Thymus (tissue), 11 donors: ENCODE measurements at regions not wholly inside any gene's neighbourhood (a gene's known extent, or its start where the extent isn't known, plus 50 kb on each side); places are given as distances from the start of the nearest gene placed in this dataset.

Experiments used
- DNase-seq, 9 donors: peaks; one replicate each; pipeline ENCODE4 v3.0.0-alpha.2; 2013; ENCODE audit warnings: low spot score in 9 of 9, low read depth in 6 of 9, missing footprints in 1 of 9
- H3K27ac ChIP-seq, 2 donors: one replicate each; pipeline ENCODE4 v1.5.1; 2013; ENCODE audit warnings: control low read depth in 1 of 2, low read depth in 1 of 2, low read length in 1 of 2, mild to moderate bottlenecking in 1 of 2, moderate library complexity in 1 of 2
- H3K27me3 ChIP-seq, 2 donors: one replicate each; pipeline ENCODE4 v1.5.1; 2013; ENCODE audit warnings: low read length in 1 of 2; ENCODE audit not compliant: control insufficient read depth in 2 of 2, insufficient read depth in 1 of 2
- H3K36me3 ChIP-seq, 2 donors: one replicate each; pipeline ENCODE4 v1.5.1; 2013; ENCODE audit warnings: low read length in 1 of 2, mild to moderate bottlenecking in 1 of 2, moderate library complexity in 1 of 2; ENCODE audit not compliant: control insufficient read depth in 2 of 2, insufficient read depth in 2 of 2
- H3K4me1 ChIP-seq, 2 donors: one replicate each; pipeline ENCODE4 v1.5.1; 2013; ENCODE audit warnings: low read length in 2 of 2; ENCODE audit not compliant: control insufficient read depth in 2 of 2, insufficient read depth in 2 of 2
- H3K4me3 ChIP-seq, 2 donors: one replicate each; pipeline ENCODE4 v1.5.1; 2013; ENCODE audit warnings: low read length in 2 of 2, control low read depth in 1 of 2, mild to moderate bottlenecking in 1 of 2
- H3K9me3 ChIP-seq, 2 donors: one replicate each; pipeline ENCODE4 v1.5.1; 2013; ENCODE audit warnings: low read length in 1 of 2, mild to moderate bottlenecking in 1 of 2; ENCODE audit not compliant: control insufficient read depth in 2 of 2, insufficient read depth in 1 of 2
- WGBS: extraction: QIAGEN DNeasy Blood & Tissue Kit; methylation state at CpG from one replicate; pipeline ENCODE4 v1.1.7; 2013; 5-methylcytosine and 5-hydroxymethylcytosine counted together
- donor health status: healthy.

- Histone ChIP-seq H3K36me3 (no peaks in the 10 kb centered on the region), H3K27ac (no peak overlapping the region), H3K4me1 (no peaks in the 10 kb centered on the region), H3K9me3 (no peaks in the 10 kb centered on the region), H3K4me3 (no peak overlapping the region), H3K27me3 (no peaks in the 10 kb centered on the region)
- WGBS: 85% methylated on average over 20 of the region's 20 CpGs
- DNase-seq: no peak
Observed at GRCh38 chr22:47290706-47291430, 528.4 kb downstream of the TBC1D22A start.

GRCh38 chr22:47289336-47289985 lies 527.0 kb downstream of the TBC1D22A start:
- no peaks in the 10 kb centered on the region for H3K36me3 ChIP-seq
- no peaks in the 10 kb centered on the region for H3K4me1 ChIP-seq
- H3K4me3 ChIP-seq: no peak overlapping the region
- no peaks in the 10 kb centered on the region for H3K9me3 ChIP-seq
- H3K27me3 ChIP-seq: no peaks in the 10 kb centered on the region
- H3K27ac ChIP-seq: no peak overlapping the region
- DNase-seq: no peak
- 87% methylated on average over 12 of the region's 12 CpGs for WGBS

GRCh38 chr22:47288680-47289079 lies 526.2 kb downstream of the TBC1D22A start:
- WGBS: 88% methylated on average over 8 of the region's 8 CpGs
- Histone ChIP-seq H3K27me3 (no peaks in the 10 kb centered on the region), H3K9me3 (no peaks in the 10 kb centered on the region), H3K36me3 (no peaks in the 10 kb centered on the region), H3K27ac (no peak overlapping the region), H3K4me1 (no peaks in the 10 kb centered on the region), H3K4me3 (no peak overlapping the region)
- no peak for DNase-seq

- WGBS: 94% methylated on average over 5 of the region's 5 CpGs
- no peaks in the 10 kb centered on the region for H3K36me3 ChIP-seq
Observed at GRCh38 chr22:47287516-47287915, 525.1 kb downstream of the TBC1D22A start.

GRCh38 chr22:47286590-47286989 lies 524.1 kb downstream of the TBC1D22A start:
- H3K4me1 ChIP-seq: no peaks in the 10 kb centered on the region
- no peaks in the 10 kb centered on the region for H3K36me3 ChIP-seq
- DNase-seq: no peak
- H3K27ac ChIP-seq: no peak overlapping the region
- 76% methylated on average over 7 of the region's 7 CpGs for WGBS
- no peaks in the 10 kb centered on the region for H3K27me3 ChIP-seq
- H3K4me3 ChIP-seq: no peak overlapping the region
- H3K9me3 ChIP-seq: no peaks in the 10 kb centered on the region

More at GRCh38 chr22:47287516-47287915, 525.1 kb downstream of the TBC1D22A start:
- no peak for DNase-seq
- Histone ChIP-seq H3K4me3 (no peak overlapping the region), H3K27ac (no peak overlapping the region), H3K9me3 (no peaks in the 10 kb centered on the region), H3K4me1 (no peaks in the 10 kb centered on the region), H3K27me3 (no peaks in the 10 kb centered on the region)

- Histone ChIP-seq H3K27me3 (no peaks in the 10 kb centered on the region), H3K27ac (no peak overlapping the region), H3K4me1 (no peaks in the 10 kb centered on the region), H3K36me3 (no peaks in the 10 kb centered on the region), H3K9me3 (no peaks in the 10 kb centered on the region), H3K4me3 (no peak overlapping the region)
- no peak for DNase-seq
- WGBS: 93% methylated on average over 10 of the region's 10 CpGs
Observed at GRCh38 chr22:47285981-47286380, 523.5 kb downstream of the TBC1D22A start.

- H3K27me3 ChIP-seq: no peaks in the 10 kb centered on the region
- no peaks in the 10 kb centered on the region for H3K4me1 ChIP-seq
- no peak overlapping the region for H3K4me3 ChIP-seq
- no peaks in the 10 kb centered on the region for H3K9me3 ChIP-seq
- H3K27ac ChIP-seq: no peak overlapping the region
- DNase-seq: no peak
- WGBS: 81% methylated on average over 8 of the region's 8 CpGs
- no peaks in the 10 kb centered on the region for H3K36me3 ChIP-seq
Observed at GRCh38 chr22:47284822-47285221, 522.4 kb downstream of the TBC1D22A start.

GRCh38 chr22:47284360-47284759 lies 521.9 kb downstream of the TBC1D22A start:
- Histone ChIP-seq H3K27ac (no peak overlapping the region), H3K36me3 (no peaks in the 10 kb centered on the region), H3K27me3 (no peaks in the 10 kb centered on the region), H3K4me1 (no peaks in the 10 kb centered on the region), H3K9me3 (no peaks in the 10 kb centered on the region), H3K4me3 (no peak overlapping the region)
- DNase-seq: no peak
- 93% methylated on average over 8 of the region's 8 CpGs for WGBS

GRCh38 chr22:47283616-47284270 lies 521.3 kb downstream of the TBC1D22A start:
- Histone ChIP-seq H3K9me3 (no peaks in the 10 kb centered on the region), H3K27me3 (no peaks in the 10 kb centered on the region), H3K4me3 (no peak overlapping the region), H3K4me1 (no peaks in the 10 kb centered on the region), H3K36me3 (no peaks in the 10 kb centered on the region), H3K27ac (no peak overlapping the region)
- WGBS: 90% methylated on average over 17 of the region's 17 CpGs
- no peak for DNase-seq
